ENCODE measurements at regions not wholly inside any gene's neighbourhood (a gene's known extent, or its start where the extent isn't known, plus 50 kb on each side); places are given as distances from the start of the nearest gene placed in this dataset.

DNA sequence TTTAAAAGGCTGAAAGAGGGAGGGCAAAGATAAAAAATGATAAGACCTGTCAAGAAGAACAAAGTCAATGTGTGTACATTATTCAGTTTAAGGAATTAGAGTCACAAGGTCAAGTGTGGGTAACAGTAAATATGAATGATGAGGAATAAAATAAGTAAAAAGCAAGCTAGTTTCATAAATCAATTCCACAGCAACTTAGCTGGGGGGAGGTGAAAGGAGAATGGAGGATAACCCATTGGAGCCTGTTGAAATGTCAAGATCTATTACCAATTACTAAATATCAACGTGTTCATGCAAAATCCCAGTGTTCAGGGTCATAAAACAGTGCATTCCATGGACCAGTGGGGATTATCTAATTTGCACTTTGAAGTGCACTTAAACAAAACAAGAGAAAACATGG lies 242.9 kb downstream of the TBX18 start:
- DNase-seq, result no peak

DNA sequence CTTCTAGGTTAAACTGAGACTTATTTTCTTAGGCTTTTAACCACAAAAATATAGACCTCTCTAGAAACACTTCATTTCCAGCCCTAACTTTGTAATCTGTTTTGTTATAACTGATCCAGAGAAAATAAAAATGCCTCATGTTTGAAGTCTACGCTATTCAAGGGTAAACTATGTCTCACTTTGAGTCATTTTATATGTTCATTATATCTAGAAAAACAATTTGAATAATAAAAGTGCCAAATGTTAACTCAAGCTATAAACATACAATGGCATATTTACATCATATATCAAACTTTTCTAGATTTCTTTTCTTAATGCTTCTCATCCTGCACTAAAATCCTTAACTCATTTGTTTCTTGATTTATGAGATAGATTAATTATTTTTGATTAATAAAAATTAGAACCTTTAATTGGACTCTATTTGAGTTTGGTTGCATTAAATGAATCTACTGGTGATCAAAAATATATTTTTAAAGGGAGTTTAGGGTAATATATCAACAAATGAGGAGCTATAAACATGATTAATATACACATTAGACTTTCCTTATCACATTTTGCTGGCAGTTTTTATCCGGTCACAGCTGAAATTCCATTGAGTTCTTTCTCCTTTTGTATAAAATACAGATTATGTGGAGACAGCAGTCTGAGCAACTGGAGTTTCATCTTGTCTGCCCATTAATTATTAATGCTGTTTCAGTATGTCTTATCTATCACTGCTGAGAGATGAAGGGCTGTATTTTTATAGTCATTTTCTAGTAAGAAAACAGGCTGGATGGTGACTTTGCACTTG lies 246.5 kb downstream of the TBX18 start:
- no peak for DNase-seq

DNA sequence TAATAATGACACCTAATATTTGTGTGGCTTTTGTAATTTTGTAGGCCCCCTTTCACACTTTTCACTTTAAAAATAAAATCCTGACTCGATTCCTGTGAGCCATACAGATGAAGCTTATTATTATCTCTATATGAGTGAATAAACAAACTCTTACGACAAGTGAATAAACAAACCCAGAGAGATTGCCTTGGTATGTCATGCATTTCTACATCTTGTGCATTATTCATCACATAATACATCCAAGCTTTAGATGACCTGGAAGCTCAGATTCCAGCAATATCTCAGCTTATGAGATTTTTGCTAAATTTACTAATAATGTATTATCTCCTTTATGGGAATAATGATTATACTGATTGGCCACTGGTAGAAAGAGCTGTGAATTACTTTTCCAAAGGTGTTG lies 248.2 kb downstream of the TBX18 start:
- no peak for DNase-seq

DNA sequence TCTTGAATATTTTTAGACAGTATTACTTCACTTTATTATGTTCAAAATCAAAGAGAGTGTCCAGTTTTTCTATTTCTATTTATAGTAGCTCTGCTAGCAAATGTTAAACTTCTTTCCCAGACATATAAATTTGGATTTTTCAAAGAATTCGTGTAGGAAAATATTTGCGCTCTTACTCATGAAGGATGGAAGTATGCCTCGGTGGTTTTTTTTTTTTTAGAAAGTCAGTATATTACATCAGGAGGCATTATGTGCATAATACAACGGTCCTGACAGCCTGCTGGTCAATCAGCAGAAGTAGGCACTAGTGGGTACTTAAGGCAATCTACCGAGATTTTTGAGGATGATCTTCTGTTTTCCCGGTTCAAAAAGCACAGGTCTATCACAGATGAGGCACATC lies 249.3 kb downstream of the TBX18 start:
- DNase-seq, result no peak

DNA sequence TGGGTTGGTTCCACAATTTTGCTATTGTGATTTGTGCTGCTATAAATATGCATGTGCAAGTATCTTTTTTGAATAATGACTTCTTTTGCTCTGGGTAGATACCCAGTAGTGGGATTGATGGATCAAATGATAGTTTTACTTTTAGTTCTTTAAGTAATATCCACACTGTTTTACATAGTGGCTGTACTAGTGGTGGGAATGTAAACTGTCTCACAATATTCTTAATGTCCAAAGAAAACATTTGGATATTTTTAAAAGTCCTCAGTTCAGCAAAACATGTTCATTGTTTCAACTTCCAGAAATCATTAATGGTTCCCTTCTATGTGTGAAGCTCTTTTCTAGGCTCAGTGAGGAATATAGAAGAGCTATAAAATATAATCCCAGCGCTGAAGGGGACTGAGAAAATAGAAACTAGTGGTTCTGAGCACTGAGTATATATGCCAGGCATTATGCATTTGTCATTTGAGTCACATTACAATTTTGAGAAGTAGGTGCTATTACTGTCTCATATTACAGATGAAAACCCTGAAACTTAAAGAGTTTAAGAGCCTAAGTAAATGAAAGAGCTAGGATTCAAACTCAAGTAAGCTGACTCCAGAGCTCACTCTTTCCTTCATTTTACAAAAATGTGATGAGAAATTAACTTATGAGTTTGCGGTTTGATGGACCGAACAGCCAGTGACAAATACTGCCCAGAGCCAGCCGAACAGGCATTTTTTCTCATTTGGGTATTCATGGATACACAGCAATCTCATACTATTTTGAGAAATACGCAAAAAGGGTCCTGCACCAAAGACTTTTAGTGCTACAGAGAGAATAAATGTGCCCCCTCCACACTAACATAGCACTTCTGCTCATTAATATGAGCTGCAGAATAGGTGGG lies 250.1 kb downstream of the TBX18 start:
- DNase-seq, result no peak

DNA sequence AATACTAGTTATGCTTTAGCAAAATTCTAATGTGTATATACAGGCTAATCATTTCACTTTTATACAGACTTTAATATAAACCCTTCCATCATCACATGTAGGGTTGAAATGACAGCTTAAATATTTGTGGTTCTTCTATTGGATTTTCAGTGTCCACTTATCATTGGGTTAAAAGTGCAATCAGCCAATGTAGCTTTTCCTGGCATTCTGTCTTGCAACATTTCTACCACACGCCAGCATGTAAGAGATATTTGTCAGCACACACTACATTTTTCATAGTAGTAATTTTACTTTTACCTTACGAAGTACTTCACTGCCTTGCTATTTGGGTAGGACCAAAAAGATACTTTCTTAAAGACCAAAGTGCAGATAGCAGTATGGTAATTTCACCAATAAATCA lies 252.0 kb downstream of the TBX18 start:
- DNase-seq, result no peak

DNA sequence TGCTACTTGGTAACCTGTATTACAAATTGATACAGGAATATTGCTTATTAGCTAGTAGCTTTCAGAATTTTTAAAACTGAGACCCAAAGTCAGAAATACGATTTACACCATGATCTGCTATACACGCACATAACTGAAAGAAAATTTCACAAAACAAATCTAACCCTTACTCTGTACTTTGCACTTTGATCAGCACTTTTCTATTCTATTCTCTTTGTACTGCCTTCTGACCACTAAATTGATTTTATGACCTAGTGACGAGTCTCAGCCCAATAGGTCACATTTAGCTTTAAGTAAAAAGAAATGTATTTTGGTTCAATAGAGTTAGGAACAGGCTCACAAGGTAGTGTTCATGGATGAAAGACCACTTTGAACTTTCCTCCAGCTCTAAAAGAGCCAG lies 252.5 kb downstream of the TBX18 start:
- no peak for DNase-seq

DNA sequence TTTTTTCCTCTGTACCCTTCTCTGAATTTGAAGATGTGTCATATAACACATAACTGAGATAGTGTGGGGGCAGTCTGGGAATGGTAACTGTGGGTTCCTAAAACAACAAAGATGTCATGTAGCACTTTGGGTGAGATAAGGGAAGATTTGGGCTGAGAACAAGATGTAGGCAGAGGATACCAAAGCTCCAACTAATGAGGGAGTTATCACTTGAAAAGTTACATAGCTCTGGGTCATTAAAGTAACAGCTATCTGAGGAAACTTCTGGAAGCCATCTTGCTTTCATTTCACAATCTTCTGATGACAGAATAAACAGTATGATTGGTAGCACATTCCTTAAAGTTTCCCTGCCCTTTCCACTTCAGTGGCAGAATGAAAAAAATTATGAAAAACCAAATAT lies 255.4 kb downstream of the TBX18 start:
- no peak for DNase-seq

DNA sequence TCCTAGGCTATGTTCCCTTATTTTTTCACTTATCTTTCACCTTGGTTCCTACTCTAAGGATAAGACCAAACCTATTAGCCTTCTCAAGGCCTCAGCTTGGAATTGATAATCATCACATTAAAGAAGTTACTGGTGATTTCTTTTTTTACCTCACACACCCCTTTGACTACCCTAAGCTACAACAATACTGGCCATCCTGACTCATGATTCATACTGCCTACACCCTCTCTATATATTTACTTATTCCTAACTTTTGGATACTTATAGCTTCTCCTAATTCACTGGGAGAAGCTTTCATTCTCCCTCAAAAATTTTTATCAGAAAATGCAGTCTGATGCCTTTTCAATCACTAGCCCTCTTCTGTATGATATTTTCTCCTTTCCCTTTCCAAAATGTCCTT lies 256.1 kb downstream of the TBX18 start:
- DNase-seq, result no peak

DNA sequence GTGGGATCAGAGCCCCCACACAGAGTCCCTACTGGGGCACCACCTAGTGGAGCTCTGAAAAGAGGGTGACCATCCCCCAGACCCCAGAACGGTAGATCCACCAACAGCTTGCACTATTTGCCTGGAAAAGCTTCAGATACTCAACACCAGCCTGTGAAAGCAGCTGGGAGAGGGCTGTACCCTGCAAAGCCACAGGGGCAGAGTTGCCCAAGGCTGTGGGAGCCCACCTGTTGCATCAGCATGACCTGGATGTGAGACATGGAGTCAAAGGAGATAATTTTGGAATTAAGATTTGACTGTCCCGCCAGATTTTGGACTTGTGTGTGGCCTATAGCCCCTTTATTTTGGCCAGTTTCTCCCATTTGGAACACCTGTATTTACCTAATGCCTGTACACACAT lies 260.4 kb downstream of the TBX18 start:
- no peak for DNase-seq

DNA sequence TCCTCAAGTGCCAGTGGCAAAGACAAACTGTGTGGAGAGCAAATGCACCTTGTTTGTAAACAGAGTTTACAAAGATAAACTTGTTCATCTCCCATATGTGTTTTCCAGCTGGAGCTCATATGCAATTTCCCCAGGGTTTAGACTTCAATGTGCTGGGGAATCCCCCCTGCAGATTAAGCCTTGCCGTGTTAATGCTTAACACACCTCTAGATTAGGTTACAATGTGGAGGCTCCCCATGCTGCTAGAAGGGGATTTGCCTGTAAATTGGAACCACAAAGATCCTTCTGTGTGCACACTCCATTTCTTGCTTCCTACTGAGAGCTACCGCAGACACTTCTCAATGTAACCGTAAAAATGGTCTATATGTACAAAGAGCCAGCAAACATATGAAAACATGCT lies 263.1 kb downstream of the TBX18 start:
- no peak for DNase-seq

DNA sequence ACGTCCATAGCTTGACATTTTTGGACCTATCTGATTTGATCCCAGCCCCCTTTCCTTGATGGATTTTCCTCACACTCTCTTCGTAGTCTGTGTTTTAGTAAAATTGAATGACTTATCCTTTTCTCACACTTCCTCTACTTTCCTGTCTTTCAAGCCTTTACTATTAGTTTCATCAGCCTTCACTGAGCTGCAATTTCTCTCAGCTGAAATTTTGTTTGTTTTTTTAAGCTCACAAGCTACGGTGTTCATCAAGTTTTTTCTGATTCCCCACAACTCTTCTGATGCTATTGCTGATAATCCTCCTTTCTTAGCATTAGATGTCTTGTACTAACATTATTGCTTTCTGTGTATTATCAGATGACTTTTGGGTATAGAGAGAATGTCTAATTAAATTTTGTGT lies 263.7 kb downstream of the TBX18 start:
- DNase-seq, result no peak

DNA sequence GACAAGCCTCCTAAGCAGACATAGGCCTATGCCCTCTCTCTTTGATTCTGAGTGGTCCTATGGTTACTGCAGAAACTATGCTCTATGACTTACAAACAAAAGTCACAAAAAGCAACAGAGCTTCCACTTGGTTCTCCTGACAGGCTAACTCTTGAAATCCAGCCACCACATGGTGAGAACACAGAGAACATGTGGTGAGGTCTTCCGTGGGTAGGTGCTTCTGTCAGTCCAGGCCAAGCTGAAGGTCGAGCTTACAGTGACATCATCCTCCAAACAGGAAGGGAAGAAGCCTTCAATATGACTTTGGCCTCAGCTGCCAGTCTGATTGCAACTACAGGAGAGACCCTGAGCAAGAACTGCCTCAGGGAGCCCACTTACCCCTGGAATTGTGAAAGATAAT lies 265.5 kb downstream of the TBX18 start:
- no peak for DNase-seq

DNA sequence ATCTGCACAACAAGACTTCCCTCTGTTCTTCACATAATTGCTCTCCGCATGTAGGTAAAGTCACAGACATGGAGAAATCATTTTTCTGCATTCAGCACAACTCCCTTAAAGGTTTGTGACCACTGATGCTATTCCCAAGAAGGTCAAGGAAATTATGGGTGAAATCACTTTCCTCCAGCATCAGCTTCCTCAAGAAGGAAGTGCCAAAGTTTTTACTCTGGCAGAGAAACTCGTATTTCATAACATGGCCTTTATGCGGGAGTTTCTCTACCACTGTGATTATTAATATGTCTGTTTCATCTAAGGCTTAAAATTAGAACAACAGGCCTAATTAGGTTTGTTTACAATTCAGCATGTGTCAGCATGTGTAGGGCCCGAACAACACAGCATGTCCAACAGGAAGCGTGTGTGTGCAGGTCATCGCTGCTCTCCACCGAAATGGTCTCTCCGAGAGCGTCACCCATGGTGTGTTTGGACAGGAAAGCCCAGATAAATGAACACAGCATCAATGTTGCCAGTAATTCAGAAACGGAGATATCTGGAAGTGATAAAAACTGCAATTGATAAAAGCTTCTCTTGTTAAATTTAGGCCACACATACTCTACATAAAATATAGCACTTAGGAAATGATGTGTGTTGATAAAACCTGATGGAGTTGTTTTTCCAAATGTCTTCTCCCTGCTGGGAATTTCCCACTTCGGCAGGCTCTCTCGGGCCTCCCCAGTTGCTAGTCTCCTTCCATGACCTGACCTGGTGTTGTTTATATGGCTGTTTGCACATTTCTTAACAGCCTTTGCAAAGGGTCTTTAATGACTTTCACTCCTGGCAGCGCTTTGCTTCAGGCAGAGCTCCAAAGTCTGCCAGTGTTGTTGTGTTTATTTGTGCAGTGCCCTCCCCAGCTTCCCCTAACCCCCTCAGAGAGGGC lies 265.1 kb upstream of the CEP162 start:
- DNase-seq, result no peak

DNA sequence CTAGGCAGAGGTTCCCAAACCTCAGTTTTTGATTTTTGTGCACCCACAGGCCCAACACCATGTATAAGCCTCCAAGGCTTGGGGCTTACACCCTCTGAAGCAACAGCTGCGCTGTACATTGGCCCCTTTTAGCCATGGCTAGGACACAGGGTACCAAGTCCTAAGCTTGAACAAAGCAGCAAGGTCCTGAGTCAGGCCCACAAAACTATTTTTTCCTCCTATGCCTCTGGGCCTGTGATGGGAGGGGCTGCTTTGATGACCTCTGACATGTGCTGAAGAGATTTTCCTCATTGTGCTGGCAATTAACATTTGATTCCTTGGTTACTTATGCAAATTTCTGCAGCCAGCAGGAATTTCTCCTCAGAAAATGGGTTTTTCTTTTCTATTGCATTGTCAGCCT lies 262.2 kb upstream of the CEP162 start:
- DNase-seq, result no peak

DNA sequence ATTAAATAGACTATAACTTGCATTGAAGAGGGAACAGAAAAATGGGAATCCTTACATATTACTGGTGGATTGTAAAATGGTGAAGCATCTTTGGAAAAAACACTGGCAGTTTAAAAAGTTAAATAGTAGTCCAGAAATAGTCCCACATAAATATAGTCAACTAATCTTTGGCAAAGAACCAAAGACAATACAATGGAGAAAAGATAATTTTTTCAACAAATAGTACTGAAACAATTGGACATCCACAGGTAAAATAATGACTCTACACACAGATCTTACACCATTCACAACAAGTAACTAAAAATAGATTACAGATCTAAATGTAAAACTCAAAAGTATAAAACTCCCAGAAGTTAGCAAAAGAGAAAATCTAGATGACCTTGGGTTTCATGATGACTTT lies 259.1 kb upstream of the CEP162 start:
- no peak for DNase-seq

DNA sequence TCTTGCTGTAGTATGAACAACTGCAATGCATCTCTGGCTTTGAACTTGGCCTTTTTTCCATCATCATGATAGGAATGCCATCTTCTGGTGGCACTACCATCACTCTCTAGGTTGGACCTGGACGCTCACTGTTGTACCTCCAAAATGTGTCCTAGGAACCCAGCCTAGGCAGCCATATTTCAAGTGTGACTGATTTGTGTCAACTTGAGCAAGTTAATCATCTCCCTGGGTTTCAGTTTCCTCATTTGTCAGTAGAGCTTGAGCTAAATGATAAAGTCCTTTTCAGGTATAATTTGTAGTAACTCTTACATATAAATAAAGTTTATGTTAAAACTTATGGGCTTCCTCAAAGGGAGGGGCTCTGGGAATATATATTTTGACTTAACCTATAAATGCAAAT lies 241.7 kb upstream of the CEP162 start:
- no peak for DNase-seq

DNA sequence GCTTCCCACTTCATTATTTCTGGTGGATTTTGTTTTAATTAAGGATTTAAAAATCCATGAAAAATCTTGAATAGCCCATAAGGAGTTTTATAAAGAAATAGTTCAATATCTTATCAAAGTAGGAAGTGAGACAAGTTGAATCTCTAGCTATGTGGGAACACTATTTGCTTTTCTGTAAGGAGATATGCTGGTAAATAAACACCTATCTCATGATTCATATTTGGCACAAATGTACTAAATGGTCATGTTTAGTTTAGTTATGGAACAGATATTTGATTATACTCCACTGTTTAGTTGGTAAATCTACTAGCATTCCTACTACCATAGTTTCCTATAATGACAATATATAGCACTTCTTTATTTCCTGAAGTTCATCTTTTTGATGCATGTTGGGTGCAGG lies 239.9 kb upstream of the CEP162 start:
- DNase-seq, result no peak

DNA sequence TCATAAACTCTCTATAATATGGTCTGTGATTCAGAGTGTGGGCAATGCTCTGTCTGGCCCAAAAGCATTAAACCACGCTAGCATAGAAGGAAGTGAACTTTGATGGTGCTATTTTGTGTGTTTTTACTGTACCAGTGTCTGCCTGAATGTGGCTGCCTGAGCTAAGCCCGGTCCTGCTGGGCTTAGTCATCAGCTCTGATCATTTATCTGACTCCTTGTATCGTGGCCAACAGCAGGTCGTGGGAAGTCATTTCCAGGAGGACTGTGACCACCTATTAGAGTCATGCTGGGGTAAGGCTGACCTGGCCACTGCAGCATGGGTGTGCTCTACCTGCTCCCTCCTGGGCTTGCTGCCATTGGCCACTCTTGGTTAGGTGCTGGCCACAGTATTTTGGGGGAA lies 239.1 kb upstream of the CEP162 start:
- DNase-seq, result no peak

DNA sequence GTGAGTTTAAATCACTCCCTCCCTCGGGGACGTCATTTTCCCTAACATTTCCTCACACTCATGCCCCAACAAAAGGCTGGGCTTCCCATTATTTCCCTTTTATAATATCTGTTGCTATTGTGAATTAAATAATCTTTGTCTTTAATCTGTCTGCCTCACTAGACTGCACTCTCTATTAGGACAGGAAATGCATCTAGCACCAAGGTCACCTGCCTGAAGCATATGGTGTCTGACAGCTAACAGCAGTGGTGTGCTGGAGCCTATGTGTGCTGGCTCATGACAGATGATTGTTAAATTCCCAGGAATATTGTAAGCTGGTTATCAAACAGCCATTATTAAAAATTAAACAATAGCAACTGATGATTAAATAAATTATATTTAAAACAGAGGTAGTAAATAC lies 237.0 kb upstream of the CEP162 start:
- DNase-seq, result no peak

DNA sequence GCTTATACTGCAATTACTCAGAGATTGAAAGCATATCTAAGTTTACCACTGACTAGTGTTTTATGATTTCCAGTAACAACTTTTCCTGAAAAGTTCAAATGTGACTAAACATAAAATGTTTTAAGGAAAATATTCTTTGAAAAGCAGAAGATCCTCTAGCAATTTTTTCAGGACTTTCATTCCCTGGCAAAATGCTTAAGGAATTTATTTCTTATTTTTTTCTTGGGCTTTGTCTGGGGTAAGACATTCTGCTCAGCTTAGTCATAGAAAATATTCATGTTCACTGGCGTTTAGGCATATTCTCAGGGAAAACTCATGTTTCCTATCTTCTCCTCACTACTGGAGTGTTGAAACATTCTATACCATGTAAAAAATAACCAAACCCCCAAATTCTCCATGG lies 235.3 kb upstream of the CEP162 start:
- DNase-seq, result no peak

DNA sequence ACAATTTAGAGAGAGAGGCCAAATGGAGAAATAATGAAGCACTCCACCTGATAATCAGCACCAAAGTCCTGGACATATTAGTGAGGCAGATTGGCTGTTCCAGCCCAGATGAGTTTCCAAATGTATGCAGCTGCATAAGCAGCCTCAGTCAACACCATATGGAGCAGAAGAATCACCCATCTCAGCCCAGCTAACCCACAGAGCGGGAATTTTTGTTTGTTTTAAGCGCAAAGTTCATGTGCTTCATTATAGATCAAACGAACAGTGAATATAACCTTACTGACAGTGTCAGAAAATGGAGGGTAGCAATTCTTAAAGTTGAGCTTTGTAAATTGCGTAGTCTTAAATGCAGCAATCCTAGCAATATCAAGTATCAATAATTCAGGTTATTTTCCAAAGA lies 234.0 kb upstream of the CEP162 start:
- no peak for DNase-seq

DNA sequence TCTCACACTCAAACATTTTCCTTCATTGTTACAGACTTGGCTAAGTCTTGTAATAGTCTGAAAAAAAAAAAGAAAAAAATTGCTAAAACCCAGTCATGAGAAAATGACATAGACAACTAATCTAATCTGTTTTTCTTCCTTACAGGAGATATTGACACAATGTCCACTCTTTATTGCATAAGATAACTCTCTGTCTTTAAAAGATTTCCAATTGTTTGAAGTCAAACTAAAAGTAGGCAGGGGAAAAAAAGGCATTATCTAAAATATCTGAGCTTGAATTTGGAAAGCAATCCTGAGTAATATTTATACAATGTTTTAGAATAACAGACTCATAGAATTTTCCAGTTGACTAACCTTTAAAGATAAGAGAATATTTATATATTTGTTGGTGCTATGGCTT lies 233.0 kb upstream of the CEP162 start:
- DNase-seq, result no peak
